K562 (cell line): ENCODE measurements at regions not wholly inside any gene's neighbourhood (a gene's known extent, or its start where the extent isn't known, plus 50 kb on each side); places are given as distances from the start of the nearest gene placed in this dataset.

ENCODE experiments used
- BRCA1 ChIP-seq, 2 experiments: fragments of 450-650 bp in 1 of 2; sonication (generic) in 1 of 2; formaldehyde crosslinking in 1 of 2; IDR thresholded peaks; 2 replicates each; pipeline versions ENCODE4 v1.5.0 to v1.6.1; 2017 to 2020; ENCODE audit warnings: mild to moderate bottlenecking in 1 of 2, missing genetic modification reagents in 1 of 2
- SMARCA5 ChIP-seq: fragments of 450-650 bp; IDR thresholded peaks from 2 replicates; pipeline ENCODE4 v1.6.1; 2016
- ZNF507 ChIP-seq: conservative IDR thresholded peaks from 2 replicates; pipeline ENCODE4 v1.6.1; 2017; ENCODE audit warnings: missing genetic modification characterization, missing compliant biosample characterization
- TF ChIP-seq, protein P1 (sequence below): fragments of 250-450 bp; sonication (Bioruptor Pico); IDR thresholded peaks from 2 replicates; pipeline ENCODE4 v1.4.0; 2020; ENCODE audit warnings: mild to moderate bottlenecking

DNA sequence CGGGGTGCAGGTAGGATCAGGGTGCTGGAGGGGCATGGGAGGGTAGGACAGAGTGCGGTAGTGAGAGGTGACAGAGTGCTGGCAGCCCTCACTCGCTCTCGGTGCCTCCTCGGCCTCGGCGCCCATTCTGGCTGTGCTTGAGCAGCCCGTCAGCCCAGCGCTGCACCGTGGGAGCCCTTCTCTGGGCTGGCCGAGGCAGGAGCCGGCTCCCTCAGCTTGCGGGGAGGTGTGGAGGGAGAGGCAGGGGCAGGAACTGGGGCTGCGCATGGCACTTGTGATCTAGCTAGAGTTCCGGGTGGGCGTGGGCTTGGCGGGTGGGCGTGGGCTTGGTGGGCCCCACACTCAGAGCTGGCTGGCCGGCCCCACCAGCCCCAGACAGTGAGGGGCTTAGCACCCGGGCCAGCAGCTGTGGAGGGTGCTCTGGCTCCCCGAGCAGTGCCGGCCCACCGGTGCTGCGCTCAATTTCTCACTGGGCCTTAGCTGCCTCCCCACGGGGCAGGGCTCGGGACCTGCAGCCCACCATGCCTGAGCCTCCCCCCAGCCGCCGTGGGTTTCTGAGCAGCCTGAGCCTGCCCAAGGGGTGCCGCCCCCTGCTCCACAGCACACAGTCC, 112.8 kb upstream of the DUSP22 start:
- TF ChIP-seq, protein P1, sequence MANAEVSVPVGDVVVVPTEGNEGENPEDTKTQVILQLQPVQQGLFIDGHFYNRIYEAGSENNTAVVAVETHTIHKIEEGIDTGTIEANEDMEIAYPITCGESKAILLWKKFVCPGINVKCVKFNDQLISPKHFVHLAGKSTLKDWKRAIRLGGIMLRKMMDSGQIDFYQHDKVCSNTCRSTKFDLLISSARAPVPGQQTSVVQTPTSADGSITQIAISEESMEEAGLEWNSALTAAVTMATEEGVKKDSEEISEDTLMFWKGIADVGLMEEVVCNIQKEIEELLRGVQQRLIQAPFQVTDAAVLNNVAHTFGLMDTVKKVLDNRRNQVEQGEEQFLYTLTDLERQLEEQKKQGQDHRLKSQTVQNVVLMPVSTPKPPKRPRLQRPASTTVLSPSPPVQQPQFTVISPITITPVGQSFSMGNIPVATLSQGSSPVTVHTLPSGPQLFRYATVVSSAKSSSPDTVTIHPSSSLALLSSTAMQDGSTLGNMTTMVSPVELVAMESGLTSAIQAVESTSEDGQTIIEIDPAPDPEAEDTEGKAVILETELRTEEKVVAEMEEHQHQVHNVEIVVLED (CRISPR knock-in tag) = no peak
- TF ChIP-seq ZNF507 (no peak), BRCA1 (IDR thresholded peaks at IDR 0.05) (no peak), BRCA1 (CRISPR knock-in tag; IDR thresholded peaks at IDR 0.05) (no peak), SMARCA5 (no peak)
